CD4-positive, alpha-beta T cell (primary cell): ENCODE measurements at regions not wholly inside any gene's neighbourhood (a gene's known extent, or its start where the extent isn't known, plus 50 kb on each side); places are given as distances from the start of the nearest gene placed in this dataset.
"Not testable (repeated sequence)": the region's sequence is repeated elsewhere in the genome, so short reads cannot be mapped to it uniquely, and the experiment has no call there.

Experiments
- ATAC-seq: fragments of 200-7000 bp; cut with Tn5 transposase; one replicate; pipeline ENCODE4 v1.10.0; 2022; ENCODE audit warnings: mild to moderate bottlenecking; ENCODE audit not compliant: poor library complexity
- CTCF ChIA-PET: fragments of 350-600 bp; sonication (Branson Sonifier 250); formaldehyde crosslinking; loops from one replicate; lab custom pipeline; 2021; ENCODE audit warnings: antibody characterized with exemption, inconsistent platforms; lab: Charles Lee
- POLR2A ChIA-PET: fragments of 350-600 bp; sonication (Branson Sonifier 250); formaldehyde crosslinking; loops from one replicate; lab custom pipeline; 2021; ENCODE audit warnings: antibody characterized with exemption, inconsistent platforms; lab: Charles Lee
- DNase-seq, 14 experiments: peaks; one replicate each; pipeline ENCODE4 v3.0.0-alpha.2; 2013 to 2020; ENCODE audit warnings: mixed read lengths in 2 of 14
- H3K27ac ChIP-seq, 2 donors: one replicate each; pipeline versions ENCODE4 v1.5.1 to v1.7.0; 2013; ENCODE audit warnings: low read length in 2 of 2, low read depth in 1 of 2, mild to moderate bottlenecking in 1 of 2
- H3K27me3 ChIP-seq, 2 experiments: 1 replicate in 1 of 2; 2 replicates in 1 of 2; pipeline versions ENCODE4 v1.6.1 to v1.7.0; 2013; ENCODE audit warnings: low read length in 2 of 2, control low read depth in 1 of 2, mild to moderate bottlenecking in 1 of 2, moderate library complexity in 1 of 2; ENCODE audit not compliant: insufficient read depth in 2 of 2, control insufficient read depth in 1 of 2
- H3K36me3 ChIP-seq: one replicate; pipeline ENCODE4 v1.6.1; 2013; ENCODE audit warnings: low read length, control low read depth; ENCODE audit not compliant: insufficient read depth
- H3K4me1 ChIP-seq: one replicate; pipeline ENCODE4 v1.6.1; 2013; ENCODE audit warnings: low read length, control low read depth; ENCODE audit not compliant: insufficient read depth
- H3K4me3 ChIP-seq: one replicate; pipeline ENCODE4 v1.5.1; 2013; ENCODE audit warnings: mild to moderate bottlenecking, low read length, moderate library complexity
- H3K9me3 ChIP-seq, 2 experiments: 1 replicate in 1 of 2; 2 replicates in 1 of 2; pipeline versions ENCODE4 v1.6.1 to v1.7.0; 2013; ENCODE audit warnings: low read length in 2 of 2, mild to moderate bottlenecking in 2 of 2, control low read depth in 1 of 2, moderate library complexity in 1 of 2; ENCODE audit not compliant: control insufficient read depth in 1 of 2, insufficient read depth in 1 of 2
- H3K27ac Mint-ChIP-seq: one replicate; pipeline ENCODE4 v1.8.0; 2020; ENCODE audit warnings: mixed read lengths
- H3K27me3 Mint-ChIP-seq: one replicate; pipeline ENCODE4 v1.8.0; 2021; ENCODE audit warnings: mixed read lengths
- H3K36me3 Mint-ChIP-seq: one replicate; pipeline ENCODE4 v1.8.0; 2021; ENCODE audit warnings: low read depth, mixed read lengths
- H3K4me1 Mint-ChIP-seq: one replicate; pipeline ENCODE4 v1.8.0; 2021; ENCODE audit warnings: low read depth, mixed read lengths
- H3K4me3 Mint-ChIP-seq: one replicate; pipeline ENCODE4 v1.8.0; 2020; ENCODE audit warnings: mild to moderate bottlenecking, mixed read lengths
- H3K9me3 Mint-ChIP-seq: one replicate; pipeline ENCODE4 v1.8.0; 2020; ENCODE audit warnings: mixed read lengths
- intact Hi-C, 2 experiments: fragments of 100-400 bp; cut with DNase I in 1 of 2; cut with micrococcal nuclease in 1 of 2; formaldehyde crosslinking; loops; one replicate each; pipeline versions ENCODE4 v1.15.1 to v1.9.0; 2023 to 2025; cut with DNase I, micrococcal nuclease
- TF ChIP-seq, protein P1 (sequence below): fragments of 200-600 bp; IDR thresholded peaks from one replicate; pipeline ENCODE4 v1.8.0; 2022; ENCODE audit warnings: antibody characterized with exemption, mild to moderate bottlenecking

DNA sequence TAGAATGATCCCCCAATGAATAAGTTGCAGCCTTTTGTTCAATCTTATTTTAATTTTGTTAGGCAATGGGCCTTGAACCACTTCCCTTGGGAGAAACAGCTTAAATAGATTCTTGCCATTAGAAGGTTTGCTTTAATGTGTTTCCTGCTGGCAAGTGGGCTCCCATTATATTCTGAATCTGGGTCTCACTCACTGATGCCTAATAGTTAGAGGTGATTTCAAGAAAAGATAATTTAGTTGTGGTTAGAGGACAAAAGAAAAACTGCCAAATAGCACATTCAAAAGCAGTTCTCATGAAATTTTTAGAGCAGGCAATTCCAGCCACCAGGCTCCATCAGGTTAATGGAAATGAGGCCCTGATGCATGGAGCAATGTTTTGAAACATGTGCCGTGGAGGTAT, 362.6 kb upstream of the CHORDC1 start:
- H3K36me3 ChIP-seq, result no peaks in the 10 kb centered on the region
- Mint-ChIP-seq H3K36me3 (no peaks in the 10 kb centered on the region), H3K9me3 (peaks cover 3% of the 10 kb centered on the region), H3K4me1 (no peaks in the 10 kb centered on the region), H3K4me3 (no peak overlapping the region), H3K27me3 (no peaks in the 10 kb centered on the region), H3K27ac (no peak overlapping the region)
- intact Hi-C loops, result no loop called here
- H3K27ac ChIP-seq, result no peak overlapping the region
- DNase-seq (no peak), ATAC-seq (no peak)
- H3K9me3 ChIP-seq, result peaks cover 0 to 8% of the 10 kb centered on the region in 2 experiments
- CTCF ChIA-PET, result no interaction called here
- TF ChIP-seq, protein P1, sequence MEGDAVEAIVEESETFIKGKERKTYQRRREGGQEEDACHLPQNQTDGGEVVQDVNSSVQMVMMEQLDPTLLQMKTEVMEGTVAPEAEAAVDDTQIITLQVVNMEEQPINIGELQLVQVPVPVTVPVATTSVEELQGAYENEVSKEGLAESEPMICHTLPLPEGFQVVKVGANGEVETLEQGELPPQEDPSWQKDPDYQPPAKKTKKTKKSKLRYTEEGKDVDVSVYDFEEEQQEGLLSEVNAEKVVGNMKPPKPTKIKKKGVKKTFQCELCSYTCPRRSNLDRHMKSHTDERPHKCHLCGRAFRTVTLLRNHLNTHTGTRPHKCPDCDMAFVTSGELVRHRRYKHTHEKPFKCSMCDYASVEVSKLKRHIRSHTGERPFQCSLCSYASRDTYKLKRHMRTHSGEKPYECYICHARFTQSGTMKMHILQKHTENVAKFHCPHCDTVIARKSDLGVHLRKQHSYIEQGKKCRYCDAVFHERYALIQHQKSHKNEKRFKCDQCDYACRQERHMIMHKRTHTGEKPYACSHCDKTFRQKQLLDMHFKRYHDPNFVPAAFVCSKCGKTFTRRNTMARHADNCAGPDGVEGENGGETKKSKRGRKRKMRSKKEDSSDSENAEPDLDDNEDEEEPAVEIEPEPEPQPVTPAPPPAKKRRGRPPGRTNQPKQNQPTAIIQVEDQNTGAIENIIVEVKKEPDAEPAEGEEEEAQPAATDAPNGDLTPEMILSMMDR, result no peak
- POLR2A ChIA-PET, result no interaction called here
- H3K27me3 ChIP-seq, result no peaks in the 10 kb centered on the region
- H3K4me1 ChIP-seq, result no peaks in the 10 kb centered on the region
- no peak overlapping the region for H3K4me3 ChIP-seq

DNA sequence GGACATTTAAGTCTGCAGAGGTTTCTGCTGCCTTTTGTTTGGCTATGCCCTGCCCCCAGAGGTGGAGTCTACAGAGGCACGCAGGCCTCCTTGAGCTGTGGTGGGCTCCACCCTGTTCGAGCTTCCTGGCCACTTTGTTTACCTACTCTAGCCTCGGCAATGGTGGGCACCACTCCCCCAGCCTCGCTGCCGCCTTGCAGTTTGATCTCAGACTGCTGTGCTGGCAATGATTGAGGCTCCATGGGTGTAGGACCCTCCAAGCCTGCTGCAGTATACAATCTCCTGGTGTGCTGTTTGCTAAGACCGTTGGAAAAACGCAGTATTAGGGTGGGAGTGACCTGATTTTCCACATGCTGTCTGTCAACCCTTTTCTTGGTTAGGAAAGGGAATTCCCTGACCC, 360.1 kb upstream of the CHORDC1 start:
- H3K4me1 ChIP-seq, H3K4me3 ChIP-seq, H3K27me3 ChIP-seq, ATAC-seq, H3K27me3 Mint-ChIP-seq, H3K27ac Mint-ChIP-seq, H3K9me3 ChIP-seq, H3K36me3 Mint-ChIP-seq, intact Hi-C loops, H3K9me3 Mint-ChIP-seq, DNase-seq, H3K27ac ChIP-seq, H3K4me1 Mint-ChIP-seq, CTCF ChIA-PET, H3K4me3 Mint-ChIP-seq, POLR2A ChIA-PET, H3K36me3 ChIP-seq: not testable (repeated sequence)

DNA sequence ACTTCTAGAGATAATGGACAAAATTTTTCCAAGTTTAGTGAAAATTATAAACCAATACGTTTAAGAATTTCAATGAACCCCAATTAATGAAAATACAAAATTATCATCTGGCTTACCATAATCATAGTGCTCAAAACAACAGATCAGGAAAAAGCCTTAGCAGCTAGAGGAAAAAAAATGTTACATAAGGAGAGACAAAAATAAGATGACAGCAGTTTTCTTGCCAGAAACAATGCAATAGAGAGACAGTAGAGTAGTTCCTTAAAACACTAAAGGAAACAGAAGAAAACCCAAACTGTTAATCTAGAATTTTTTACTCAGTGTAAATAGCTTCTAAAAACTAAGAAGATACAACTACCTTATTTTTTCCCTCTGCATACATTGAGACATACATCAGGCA, 341.7 kb upstream of the CHORDC1 start:
- H3K27ac ChIP-seq, result no peak overlapping the region
- Mint-ChIP-seq H3K27me3 (no peaks in the 10 kb centered on the region), H3K9me3 (peaks cover 14% of the 10 kb centered on the region), H3K4me3 (no peak overlapping the region), H3K27ac (no peak overlapping the region), H3K36me3 (no peaks in the 10 kb centered on the region), H3K4me1 (no peaks in the 10 kb centered on the region)
- no peak overlapping the region for H3K4me3 ChIP-seq
- POLR2A ChIA-PET, result no interaction called here
- no peak for DNase-seq
- no peaks in the 10 kb centered on the region for H3K36me3 ChIP-seq
- H3K9me3 ChIP-seq, result no peaks in the 10 kb centered on the region
- H3K4me1 ChIP-seq, result no peaks in the 10 kb centered on the region
- TF ChIP-seq, protein P1, result no peak
- no peak for ATAC-seq
- no peaks in the 10 kb centered on the region for H3K27me3 ChIP-seq
- CTCF ChIA-PET, result no interaction called here
- intact Hi-C loops, result no loop called here

DNA sequence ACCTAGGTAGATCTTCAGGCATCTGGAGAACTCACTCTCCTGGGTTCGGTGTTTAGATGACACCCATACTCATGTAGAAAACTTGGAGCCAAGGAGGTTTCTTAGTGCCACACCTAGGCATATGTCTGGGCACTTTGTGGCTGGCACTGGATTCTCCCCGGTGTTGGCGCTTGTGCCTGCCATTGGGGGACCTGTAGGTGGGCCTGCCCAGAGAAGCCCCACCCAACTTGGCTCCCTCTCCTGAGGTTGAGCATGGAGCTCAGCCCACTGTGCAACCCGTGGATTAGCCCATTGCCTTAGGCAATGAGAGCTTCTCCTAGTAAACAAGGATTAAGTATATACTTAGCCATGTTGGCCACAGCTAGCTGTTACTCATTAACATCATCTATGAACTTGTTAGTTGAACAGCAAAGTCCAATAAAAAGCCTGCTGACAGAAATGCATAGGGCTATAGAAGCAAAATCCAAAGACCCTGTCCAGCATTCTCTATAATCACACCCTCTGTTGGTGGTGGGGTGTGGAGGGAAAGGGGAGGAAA, 335.5 kb upstream of the CHORDC1 start:
- ChIA-PET CTCF (no interaction called here), POLR2A (no interaction called here)
- TF ChIP-seq, protein P1, result no peak
- Mint-ChIP-seq H3K27ac (no peak overlapping the region), H3K4me1 (no peaks in the 10 kb centered on the region), H3K27me3 (no peaks in the 10 kb centered on the region), H3K9me3 (peaks cover 17% of the 10 kb centered on the region), H3K36me3 (no peaks in the 10 kb centered on the region), H3K4me3 (no peak overlapping the region)
- Histone ChIP-seq H3K27me3 (no peaks in the 10 kb centered on the region), H3K36me3 (no peaks in the 10 kb centered on the region), H3K27ac (no peak overlapping the region), H3K9me3 (peaks cover 9 to 13% of the 10 kb centered on the region in 2 experiments), H3K4me3 (no peak overlapping the region), H3K4me1 (no peaks in the 10 kb centered on the region)
- intact Hi-C loops, result no loop called here
- DNase-seq (peak in 1 of 14 experiments; percentile 3), ATAC-seq (no peak)
